Spinal cord (tissue), 9 donors: ENCODE measurements at regions not wholly inside any gene's neighbourhood (a gene's known extent, or its start where the extent isn't known, plus 50 kb on each side); places are given as distances from the start of the nearest gene placed in this dataset.
A peak's percentile ranks its signal among the peaks of the same experiment; 100 is the strongest.

ENCODE experiments used
- DNase-seq, 6 donors: peaks; one replicate each; pipeline versions ENCODE4 v3.0.0 to v3.0.0-alpha.2; 2013 to 2015; ENCODE audit warnings: low spot score in 6 of 6, low read depth in 4 of 6
- H3K27ac ChIP-seq: one replicate; pipeline ENCODE4 v1.5.1; 2013; ENCODE audit warnings: low read depth, low read length, control low read depth
- H3K27me3 ChIP-seq: one replicate; pipeline ENCODE4 v1.6.1; 2013; ENCODE audit warnings: low read length; ENCODE audit not compliant: control insufficient read depth, insufficient read depth
- H3K36me3 ChIP-seq: one replicate; pipeline ENCODE4 v1.6.1; 2013; ENCODE audit warnings: low read length; ENCODE audit not compliant: control insufficient read depth, insufficient read depth
- H3K4me1 ChIP-seq: one replicate; pipeline ENCODE4 v1.6.1; 2013; ENCODE audit warnings: low read length; ENCODE audit not compliant: control insufficient read depth, insufficient read depth
- H3K4me3 ChIP-seq: one replicate; pipeline ENCODE4 v1.5.1; 2013; ENCODE audit warnings: low read depth, low read length, control low read depth
- H3K9me3 ChIP-seq: one replicate; pipeline ENCODE4 v1.6.1; 2013; ENCODE audit warnings: low read length; ENCODE audit not compliant: control insufficient read depth, insufficient read depth
- WGBS: methylation state at CpG from one replicate; pipeline ENCODE4 v1.1.5; 2013; ENCODE audit warnings: missing lambda C conversion rate; ENCODE audit not compliant: insufficient coverage; 5-methylcytosine and 5-hydroxymethylcytosine counted together
- donor health status: healthy.

DNA sequence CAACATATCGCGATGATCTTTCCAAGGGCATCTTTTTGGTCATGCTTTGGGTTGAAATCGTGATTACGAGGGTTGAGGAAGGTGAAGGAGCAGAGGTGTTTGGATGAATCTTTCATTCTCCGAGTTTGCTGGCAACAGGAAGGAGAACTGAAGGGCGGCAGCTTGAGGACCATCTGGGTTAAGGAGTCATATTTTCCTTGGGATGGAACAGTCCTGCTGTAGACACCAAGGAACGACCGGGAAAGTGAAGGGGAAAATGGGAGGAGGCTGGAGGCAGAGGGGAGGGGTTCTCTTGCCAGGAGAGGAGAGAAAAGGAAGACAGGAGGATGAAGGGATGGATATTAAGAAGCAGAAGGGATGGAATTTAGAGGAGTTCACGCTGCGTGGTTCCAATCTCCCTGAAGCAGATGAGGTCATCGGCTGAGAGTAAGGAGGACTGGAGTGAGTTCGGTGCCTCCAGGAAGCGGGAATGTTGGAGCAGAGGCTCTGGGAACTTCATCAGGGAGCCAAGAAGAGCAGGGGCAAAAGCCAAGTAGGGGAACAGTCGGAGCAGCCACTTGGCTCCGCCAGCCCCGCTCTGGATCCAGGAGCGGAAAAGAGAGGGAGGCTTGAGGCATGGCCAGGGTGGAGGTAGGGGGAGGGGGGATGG, 116.6 kb upstream of the GALNT17 start:
- no peak overlapping the region for H3K4me3 ChIP-seq
- H3K36me3 ChIP-seq = no peaks in the 10 kb centered on the region
- no peaks in the 10 kb centered on the region for H3K27me3 ChIP-seq
- no peak overlapping the region for H3K27ac ChIP-seq
- no peaks in the 10 kb centered on the region for H3K9me3 ChIP-seq
- peak in 1 of 6 donors; percentile 21 for DNase-seq
- H3K4me1 ChIP-seq = no peaks in the 10 kb centered on the region
- 94% methylated on average over 16 of the region's 17 CpGs for WGBS

DNA sequence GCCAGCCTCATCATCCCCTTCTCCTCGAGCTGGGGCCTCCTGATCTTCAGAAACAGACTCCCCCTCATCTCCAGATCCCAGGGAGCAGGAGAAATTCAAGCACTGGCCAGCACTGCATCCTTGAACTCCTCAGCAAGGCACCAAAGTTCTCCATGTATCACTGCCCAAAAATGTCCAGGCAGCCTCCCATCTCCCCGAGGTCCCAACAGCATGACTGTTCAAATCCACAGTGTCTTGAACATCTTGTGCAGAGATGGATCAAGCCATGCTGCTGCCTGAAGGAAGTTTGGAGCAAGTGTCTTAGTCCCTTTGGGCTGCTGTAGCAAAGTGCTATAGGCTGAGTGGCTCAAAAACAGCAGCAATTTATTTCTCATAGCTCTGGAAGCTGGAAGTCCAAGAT, 115.5 kb upstream of the GALNT17 start:
- Histone ChIP-seq H3K4me3 (no peak overlapping the region), H3K36me3 (no peaks in the 10 kb centered on the region), H3K27ac (no peak overlapping the region), H3K9me3 (no peaks in the 10 kb centered on the region), H3K4me1 (no peaks in the 10 kb centered on the region), H3K27me3 (no peaks in the 10 kb centered on the region)
- DNase-seq = no peak
- 86% methylated on average over 2 of the region's 2 CpGs for WGBS

GRCh38 chr7:71017602-71018001, 114.3 kb upstream of the GALNT17 start:
- no peak overlapping the region for H3K4me3 ChIP-seq
- no peaks in the 10 kb centered on the region for H3K27me3 ChIP-seq
- no peak overlapping the region for H3K27ac ChIP-seq
- WGBS = 95% methylated on average over 17 of the region's 17 CpGs
- no peaks in the 10 kb centered on the region for H3K36me3 ChIP-seq
- no peaks in the 10 kb centered on the region for H3K4me1 ChIP-seq
- H3K9me3 ChIP-seq = no peaks in the 10 kb centered on the region
- DNase-seq = no peak

DNA sequence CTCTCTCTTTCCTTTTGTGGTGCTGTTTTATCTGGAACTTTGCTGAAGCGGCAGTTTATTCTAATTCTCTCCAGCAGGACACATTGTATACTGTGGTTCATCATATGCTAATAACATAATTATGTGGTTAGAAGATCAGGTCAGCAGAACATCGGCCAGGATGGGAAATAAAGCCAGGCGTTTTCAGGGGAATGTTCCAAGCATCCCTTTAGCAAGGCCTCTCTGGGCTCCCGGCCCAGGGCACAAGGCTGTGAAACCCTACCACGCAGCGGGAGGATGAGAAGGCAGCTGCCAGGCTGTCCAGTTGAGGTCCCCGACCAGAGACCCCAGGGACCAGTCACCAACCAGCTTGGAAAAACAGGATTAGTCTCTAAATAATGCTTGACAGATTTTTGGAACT, 112.2 kb upstream of the GALNT17 start:
- 46% methylated on average over 6 of the region's 7 CpGs for WGBS
- no peaks in the 10 kb centered on the region for H3K36me3 ChIP-seq
- no peak overlapping the region for H3K4me3 ChIP-seq
- peak in 3 of 6 donors; percentile 7 to 54 (median 52) for DNase-seq
- H3K9me3 ChIP-seq = no peaks in the 10 kb centered on the region
- H3K27ac ChIP-seq = no peak overlapping the region
- no peaks in the 10 kb centered on the region for H3K4me1 ChIP-seq
- no peaks in the 10 kb centered on the region for H3K27me3 ChIP-seq

- H3K4me3 ChIP-seq = no peak overlapping the region
- no peak for DNase-seq
- H3K9me3 ChIP-seq = no peaks in the 10 kb centered on the region
- H3K27ac ChIP-seq = no peak overlapping the region
- no peaks in the 10 kb centered on the region for H3K27me3 ChIP-seq
- WGBS = 86% methylated on average over 1 of the region's 4 CpGs
- H3K4me1 ChIP-seq = no peaks in the 10 kb centered on the region
- H3K36me3 ChIP-seq = no peaks in the 10 kb centered on the region
These were observed 110.8 kb upstream of the GALNT17 start for GRCh38 chr7:71021131-71021530.

DNA sequence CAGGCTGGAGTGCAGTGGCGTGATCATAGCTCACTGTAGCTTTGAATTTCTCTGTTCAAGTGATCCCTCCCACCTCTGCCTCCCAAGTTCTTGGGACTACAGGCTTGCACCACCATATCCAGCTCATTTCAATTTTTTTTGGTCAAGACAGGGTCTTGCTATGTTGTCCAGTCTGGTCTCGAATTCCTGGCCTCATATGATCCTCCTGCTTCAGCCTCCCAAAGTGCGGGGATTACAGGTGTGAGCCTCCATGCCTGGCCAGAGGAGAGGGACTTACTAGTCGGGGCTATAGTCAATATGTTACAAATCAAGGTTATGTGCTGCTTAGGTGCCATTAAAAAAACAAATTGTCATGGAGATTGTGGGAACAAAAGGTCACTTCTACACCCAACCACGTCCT, 105.3 kb upstream of the GALNT17 start:
- Histone ChIP-seq H3K9me3 (no peaks in the 10 kb centered on the region), H3K27me3 (no peaks in the 10 kb centered on the region), H3K27ac (no peak overlapping the region), H3K36me3 (no peaks in the 10 kb centered on the region), H3K4me3 (no peak overlapping the region), H3K4me1 (no peaks in the 10 kb centered on the region)
- WGBS = 78% methylated on average over 4 of the region's 5 CpGs
- DNase-seq = no peak

GRCh38 chr7:71034243-71034642, 97.7 kb upstream of the GALNT17 start:
- DNase-seq = no peak
- Histone ChIP-seq H3K27me3 (no peaks in the 10 kb centered on the region), H3K4me3 (no peak overlapping the region), H3K9me3 (no peaks in the 10 kb centered on the region), H3K36me3 (no peaks in the 10 kb centered on the region), H3K4me1 (no peaks in the 10 kb centered on the region), H3K27ac (no peak overlapping the region)
- WGBS = 100% methylated on average over 1 of the region's 2 CpGs

- DNase-seq = peak in 2 of 6 donors; percentile 8 to 68
- no peaks in the 10 kb centered on the region for H3K27me3 ChIP-seq
- 44% methylated on average over 4 of the region's 5 CpGs for WGBS
These were observed 89.4 kb upstream of the GALNT17 start for GRCh38 chr7:71042591-71042990.

DNA sequence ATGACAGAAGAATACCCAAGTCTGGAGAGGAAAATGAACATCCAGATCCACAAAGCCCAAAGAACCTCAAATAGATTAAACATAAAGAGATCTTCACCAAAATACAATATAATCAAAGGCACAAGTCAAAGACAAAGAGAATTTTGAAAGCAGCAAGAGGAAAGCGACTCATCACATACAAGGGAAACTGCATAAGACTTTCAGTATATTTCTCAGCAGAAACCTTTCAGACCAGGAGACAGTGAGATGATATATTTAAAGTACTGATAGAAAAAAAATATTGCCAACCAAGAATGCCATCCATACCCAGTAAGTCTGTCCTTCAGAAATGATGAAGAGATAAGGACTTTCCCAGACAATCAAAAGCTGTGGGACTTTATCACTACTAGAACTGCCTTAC, 81.5 kb upstream of the GALNT17 start:
- no peak overlapping the region for H3K4me3 ChIP-seq
- H3K36me3 ChIP-seq = no peaks in the 10 kb centered on the region
- no CpG with 5 or more reads among the region's 1 CpG for WGBS
- no peaks in the 10 kb centered on the region for H3K4me1 ChIP-seq
- DNase-seq = no peak
- no peak overlapping the region for H3K27ac ChIP-seq
- no peaks in the 10 kb centered on the region for H3K27me3 ChIP-seq
- no peaks in the 10 kb centered on the region for H3K9me3 ChIP-seq

More at GRCh38 chr7:71042591-71042990, 89.4 kb upstream of the GALNT17 start:
- no peaks in the 10 kb centered on the region for H3K36me3 ChIP-seq
- no peak overlapping the region for H3K4me3 ChIP-seq
- no peaks in the 10 kb centered on the region for H3K4me1 ChIP-seq
- H3K27ac ChIP-seq = no peak overlapping the region
- H3K9me3 ChIP-seq = no peaks in the 10 kb centered on the region

- Histone ChIP-seq H3K4me1 (no peaks in the 10 kb centered on the region), H3K27ac (no peak overlapping the region), H3K4me3 (no peak overlapping the region), H3K36me3 (no peaks in the 10 kb centered on the region), H3K27me3 (no peaks in the 10 kb centered on the region), H3K9me3 (no peaks in the 10 kb centered on the region)
- no peak for DNase-seq
- WGBS = no CpG with 5 or more reads among the region's 2 CpGs
These were observed 76.4 kb upstream of the GALNT17 start for GRCh38 chr7:71055504-71055903.
